Cardiac fibroblast (primary cell): ENCODE measurements at regions not wholly inside any gene's neighbourhood (a gene's known extent, or its start where the extent isn't known, plus 50 kb on each side); places are given as distances from the start of the nearest gene placed in this dataset.
"Not testable (repeated sequence)": the region's sequence is repeated elsewhere in the genome, so short reads cannot be mapped to it uniquely, and the experiment has no call there.

Source experiments
- DNase-seq, 2 donors: peaks; one replicate each; pipeline versions ENCODE4 v3.0.0 to v3.0.0-alpha.2; 2010; ENCODE audit warnings: low read depth in 2 of 2
- H3K4me3 ChIP-seq, 2 donors: replicated peaks in 1 of 2; 1 replicate in 1 of 2; 2 replicates in 1 of 2; pipeline ENCODE4 v1.5.1; 2011; ENCODE audit warnings: low read depth in 2 of 2, low read length in 2 of 2, mild to moderate bottlenecking in 2 of 2, moderate library complexity in 1 of 2
- CTCF ChIP-seq: IDR thresholded peaks from one replicate; pipeline ENCODE4 v1.5.1; 2011; ENCODE audit warnings: low read depth, mild to moderate bottlenecking, low read length, inconsistent platforms

- no peak overlapping the region for H3K4me3 ChIP-seq
- no peak for DNase-seq
- no peak for TF ChIP-seq CTCF
Observed at GRCh38 chr4:189613207-189613606, 327.5 kb upstream of the FRG1 start.

DNA sequence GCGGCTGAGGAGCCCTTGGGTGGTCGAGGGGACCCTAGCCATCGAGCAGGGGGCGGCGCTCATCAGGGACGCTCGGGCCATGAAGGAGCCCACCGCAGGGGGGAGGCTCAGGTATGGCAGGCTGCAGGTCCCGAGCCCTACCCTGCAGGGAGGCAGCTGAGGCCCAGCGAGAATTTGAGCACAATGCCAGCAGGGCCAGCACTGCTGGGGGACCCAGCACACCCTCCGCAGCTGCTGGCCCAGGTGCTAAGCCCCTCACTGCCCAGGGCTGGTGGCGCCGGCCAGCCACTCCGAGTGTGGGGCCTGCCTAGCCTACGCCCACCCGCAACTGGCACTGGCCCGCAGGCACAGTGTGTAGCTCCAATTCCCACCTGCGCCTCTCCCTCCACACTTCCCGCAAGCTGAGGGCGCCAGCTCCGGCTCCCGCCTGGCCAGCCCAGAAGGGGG is 325.4 kb upstream of the FRG1 start:
- no peak for TF ChIP-seq CTCF
- no peak for DNase-seq
- no peak overlapping the region for H3K4me3 ChIP-seq

GRCh38 chr4:189617741-189618140 is 322.9 kb upstream of the FRG1 start:
- H3K4me3 ChIP-seq, DNase-seq: not testable (repeated sequence)

GRCh38 chr4:189619441-189620250 is 321.0 kb upstream of the FRG1 start:
- not testable (repeated sequence) for DNase-seq, H3K4me3 ChIP-seq

- not testable (repeated sequence) for DNase-seq
Observed at GRCh38 chr4:189622574-189622973, 318.1 kb upstream of the FRG1 start.

GRCh38 chr4:189627041-189627440 is 313.6 kb upstream of the FRG1 start:
- not testable (repeated sequence) for H3K4me3 ChIP-seq, DNase-seq

More at GRCh38 chr4:189622574-189622973, 318.1 kb upstream of the FRG1 start:
- not testable (repeated sequence) for H3K4me3 ChIP-seq

DNA sequence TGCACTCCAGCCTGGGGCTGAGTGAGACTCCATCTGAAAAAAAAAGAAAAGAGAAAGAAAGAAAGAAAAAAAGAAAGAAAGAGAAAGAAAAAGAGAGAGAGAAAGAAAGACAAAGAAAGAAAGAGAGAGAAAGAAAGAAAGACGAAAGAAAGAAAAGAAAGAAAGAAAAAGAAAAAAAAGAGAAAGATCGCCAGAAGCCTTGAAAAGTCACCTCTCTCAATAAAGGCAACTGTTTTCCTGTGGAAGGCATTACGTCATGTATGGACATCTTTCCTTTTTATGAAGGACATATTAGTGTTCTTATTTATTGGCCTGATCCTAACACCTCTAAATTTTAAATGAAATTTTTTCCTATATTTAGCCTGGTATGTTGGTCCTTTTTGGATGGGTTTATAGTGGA is 310.9 kb upstream of the FRG1 start:
- not testable (repeated sequence) for H3K4me3 ChIP-seq, DNase-seq

GRCh38 chr4:189630913-189631567 is 309.6 kb upstream of the FRG1 start:
- DNase-seq = not testable (repeated sequence)

DNA sequence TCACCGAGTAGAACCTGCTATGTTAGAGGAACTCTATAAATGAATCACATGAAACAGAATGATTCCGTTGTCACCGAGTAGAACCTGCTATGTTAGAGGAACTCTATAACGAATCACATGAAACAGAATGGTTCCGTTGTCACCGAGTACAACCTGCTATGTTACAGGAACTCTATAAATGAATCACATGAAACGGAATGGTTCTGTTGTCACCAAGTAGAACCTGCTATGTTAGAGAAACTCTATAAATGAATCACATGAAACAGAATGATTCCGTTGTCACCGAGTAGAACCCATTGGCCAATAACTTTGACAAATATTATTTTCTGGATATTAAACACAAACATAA is 309.1 kb upstream of the FRG1 start:
- H3K4me3 ChIP-seq, DNase-seq: not testable (repeated sequence)

More at GRCh38 chr4:189630913-189631567, 309.6 kb upstream of the FRG1 start:
- not testable (repeated sequence) for H3K4me3 ChIP-seq

DNA sequence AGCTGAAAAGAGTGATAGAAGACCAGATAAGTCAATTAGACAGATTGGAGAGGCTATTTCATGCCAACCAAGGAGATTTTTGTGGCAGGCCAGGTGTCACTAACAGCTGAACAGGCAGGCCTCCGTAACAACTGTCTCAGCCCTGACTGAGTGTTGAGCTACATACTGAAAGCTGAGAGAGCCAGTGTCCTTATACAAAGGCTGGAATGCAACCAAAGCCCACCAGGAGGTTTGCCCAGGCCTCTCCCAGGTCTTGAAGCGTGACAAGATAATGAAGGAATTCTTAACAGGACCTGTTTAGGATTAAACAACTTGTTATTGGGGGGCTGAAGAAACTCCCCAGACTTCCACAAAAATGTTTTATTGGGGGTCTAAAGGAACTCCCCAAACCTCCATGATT is 290.2 kb upstream of the FRG1 start:
- not testable (repeated sequence) for DNase-seq, H3K4me3 ChIP-seq

DNA sequence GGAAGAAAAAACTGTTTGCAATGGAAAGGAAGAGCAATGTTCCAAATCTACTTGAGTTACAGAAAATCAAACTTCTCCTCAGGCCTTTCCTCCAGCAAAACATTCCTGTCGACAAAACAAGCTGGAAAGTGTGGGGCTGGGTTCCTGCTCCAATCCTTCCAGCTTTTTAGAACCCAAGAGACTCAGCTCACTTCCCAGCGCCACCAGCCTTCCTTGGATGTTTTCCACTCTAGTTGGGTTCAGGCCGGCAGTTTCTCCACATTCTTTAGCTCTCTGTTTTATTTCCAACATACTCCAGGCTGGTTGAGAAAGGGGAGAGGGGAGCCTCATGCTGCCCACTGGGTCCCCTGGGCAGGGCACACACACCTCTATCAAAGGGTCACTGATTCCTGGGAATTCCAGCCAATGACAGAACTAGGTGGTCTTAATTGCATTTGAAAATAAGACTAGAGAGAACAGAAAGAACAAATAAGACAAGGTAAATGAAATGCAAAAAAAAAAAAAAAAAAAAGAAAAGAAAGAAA is 287.5 kb upstream of the FRG1 start:
- not testable (repeated sequence) for DNase-seq, H3K4me3 ChIP-seq

- DNase-seq, H3K4me3 ChIP-seq: not testable (repeated sequence)
Observed at GRCh38 chr4:189653983-189654382, 286.7 kb upstream of the FRG1 start.

DNA sequence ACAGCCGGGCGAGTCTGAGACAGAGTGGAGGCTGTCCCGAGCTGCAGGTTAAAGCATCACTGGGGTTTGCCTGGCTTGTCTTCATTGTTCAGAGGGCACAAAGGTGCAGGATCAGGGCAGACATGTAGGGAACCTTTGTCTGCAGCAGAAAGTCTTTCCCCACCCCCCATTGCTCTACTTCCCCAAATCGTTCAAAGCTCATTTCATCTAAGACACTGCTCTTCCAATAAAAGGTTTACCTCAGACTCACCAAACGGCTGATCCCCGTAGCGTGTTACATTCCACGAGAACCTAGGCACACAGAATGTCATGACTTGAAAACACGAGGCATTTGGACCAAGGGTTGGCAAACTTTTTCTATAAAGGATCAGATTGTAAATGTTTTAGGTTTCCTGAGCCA is 286.3 kb upstream of the FRG1 start:
- not testable (repeated sequence) for H3K4me3 ChIP-seq, DNase-seq

- DNase-seq, H3K4me3 ChIP-seq: not testable (repeated sequence)
Observed at GRCh38 chr4:189655817-189656216, 284.9 kb upstream of the FRG1 start.
